ENCODE measurements at regions not wholly inside any gene's neighbourhood (a gene's known extent, or its start where the extent isn't known, plus 50 kb on each side); places are given as distances from the start of the nearest gene placed in this dataset.
A peak's percentile ranks its signal among the peaks of the same experiment; 100 is the strongest.
"Not testable (repeated sequence)": the region's sequence is repeated elsewhere in the genome, so short reads cannot be mapped to it uniquely, and the experiment has no call there.

DNA sequence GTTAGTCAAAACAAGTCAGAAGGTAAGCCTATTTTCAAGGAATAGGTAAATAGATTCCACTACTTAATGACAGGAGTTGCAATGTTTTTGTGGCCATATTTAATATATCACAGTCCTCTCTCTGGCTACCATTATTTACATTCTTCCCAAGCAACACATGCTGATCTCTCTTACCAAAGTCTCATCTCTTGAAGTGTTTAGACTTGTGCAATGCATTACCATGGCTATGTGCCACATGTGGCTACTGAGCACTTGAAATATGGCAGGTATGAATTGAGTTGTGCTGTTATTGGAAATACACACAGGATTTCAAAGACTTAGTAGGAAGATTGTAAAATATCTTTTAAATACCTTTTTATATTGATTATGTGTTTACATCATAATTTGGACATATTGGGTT lies 262.4 kb upstream of the PDE3A start:
- Histone ChIP-seq H3K9me3 (ENCODE audit: control insufficient read depth, insufficient read depth, low read length) (no peaks in the 10 kb centered on the region), H3K27me3 (ENCODE audit: control insufficient read depth, insufficient read depth, low read length) (no peaks in the 10 kb centered on the region), H3K36me3 (ENCODE audit: control insufficient read depth, insufficient read depth, low read length) (no peaks in the 10 kb centered on the region), H3K27ac (ENCODE audit: low read depth, low read length) (no peak overlapping the region), H3K4me3 (ENCODE audit: low read depth, low read length) (no peak overlapping the region), H3K4me1 (ENCODE audit: control insufficient read depth, insufficient read depth, low read length) (no peaks in the 10 kb centered on the region)
- DNase-seq (ENCODE audit: low read depth in 4 of 6, low spot score in 6 of 6), result no peak

DNA sequence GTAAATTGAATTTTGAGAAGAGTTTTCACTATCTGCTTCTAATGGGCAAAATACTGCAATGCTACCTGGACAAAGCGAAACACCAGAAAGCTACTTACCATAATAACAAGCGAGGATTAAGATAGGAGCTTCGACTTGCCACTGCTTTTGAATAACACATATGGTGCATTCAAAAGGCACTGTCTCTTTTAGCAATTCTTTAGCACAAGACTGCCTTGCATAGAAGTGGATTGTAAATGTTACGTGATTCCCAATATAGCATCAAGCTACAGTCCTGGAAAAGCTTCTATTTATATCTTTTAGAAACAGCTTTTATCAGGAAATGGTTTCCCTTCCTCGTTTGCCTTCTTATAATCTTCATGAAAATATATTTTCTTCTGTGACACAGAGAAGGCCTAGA lies 258.7 kb upstream of the PDE3A start:
- Histone ChIP-seq H3K27me3 (ENCODE audit: control insufficient read depth, insufficient read depth, low read length) (no peaks in the 10 kb centered on the region), H3K4me3 (ENCODE audit: low read depth, low read length) (no peak overlapping the region), H3K4me1 (ENCODE audit: control insufficient read depth, insufficient read depth, low read length) (no peaks in the 10 kb centered on the region), H3K27ac (ENCODE audit: low read depth, low read length) (no peak overlapping the region), H3K9me3 (ENCODE audit: control insufficient read depth, insufficient read depth, low read length) (no peaks in the 10 kb centered on the region), H3K36me3 (ENCODE audit: control insufficient read depth, insufficient read depth, low read length) (no peaks in the 10 kb centered on the region)
- DNase-seq (ENCODE audit: low read depth in 4 of 6, low spot score in 6 of 6), result peak in 2 of 6 donors; percentile 22 to 48
- no CpG with 5 or more reads among the region's 5 CpGs for WGBS (ENCODE audit: insufficient coverage)

DNA sequence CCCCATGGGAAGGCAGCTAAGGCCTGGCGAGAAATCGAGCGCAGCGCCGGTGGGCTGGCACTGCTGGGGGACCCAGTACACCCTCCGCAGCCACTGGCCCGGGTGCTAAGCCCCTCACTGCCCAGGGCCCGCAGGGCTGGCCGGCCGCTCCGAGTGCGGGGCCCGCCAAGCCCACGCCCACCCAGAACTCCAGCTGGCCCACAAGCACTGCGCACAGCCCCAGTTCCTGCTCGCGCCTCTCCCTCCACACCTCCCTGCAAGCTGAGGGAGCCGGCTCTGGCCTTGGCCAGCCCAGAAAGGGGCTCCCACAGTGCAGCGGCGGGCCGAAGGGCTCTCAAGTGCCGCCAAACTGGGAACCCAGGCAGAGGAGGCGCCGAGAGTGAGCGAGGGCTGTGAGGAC lies 253.0 kb upstream of the PDE3A start:
- H3K4me1 ChIP-seq (ENCODE audit: control insufficient read depth, insufficient read depth, low read length); H3K36me3 ChIP-seq (ENCODE audit: control insufficient read depth, insufficient read depth, low read length); H3K4me3 ChIP-seq (ENCODE audit: low read depth, low read length); H3K9me3 ChIP-seq (ENCODE audit: control insufficient read depth, insufficient read depth, low read length); H3K27me3 ChIP-seq (ENCODE audit: control insufficient read depth, insufficient read depth, low read length); H3K27ac ChIP-seq (ENCODE audit: low read depth, low read length); DNase-seq (ENCODE audit: low read depth in 4 of 6, low spot score in 6 of 6): not testable (repeated sequence)
- WGBS (ENCODE audit: insufficient coverage), result 96% methylated on average over 11 of the region's 25 CpGs

DNA sequence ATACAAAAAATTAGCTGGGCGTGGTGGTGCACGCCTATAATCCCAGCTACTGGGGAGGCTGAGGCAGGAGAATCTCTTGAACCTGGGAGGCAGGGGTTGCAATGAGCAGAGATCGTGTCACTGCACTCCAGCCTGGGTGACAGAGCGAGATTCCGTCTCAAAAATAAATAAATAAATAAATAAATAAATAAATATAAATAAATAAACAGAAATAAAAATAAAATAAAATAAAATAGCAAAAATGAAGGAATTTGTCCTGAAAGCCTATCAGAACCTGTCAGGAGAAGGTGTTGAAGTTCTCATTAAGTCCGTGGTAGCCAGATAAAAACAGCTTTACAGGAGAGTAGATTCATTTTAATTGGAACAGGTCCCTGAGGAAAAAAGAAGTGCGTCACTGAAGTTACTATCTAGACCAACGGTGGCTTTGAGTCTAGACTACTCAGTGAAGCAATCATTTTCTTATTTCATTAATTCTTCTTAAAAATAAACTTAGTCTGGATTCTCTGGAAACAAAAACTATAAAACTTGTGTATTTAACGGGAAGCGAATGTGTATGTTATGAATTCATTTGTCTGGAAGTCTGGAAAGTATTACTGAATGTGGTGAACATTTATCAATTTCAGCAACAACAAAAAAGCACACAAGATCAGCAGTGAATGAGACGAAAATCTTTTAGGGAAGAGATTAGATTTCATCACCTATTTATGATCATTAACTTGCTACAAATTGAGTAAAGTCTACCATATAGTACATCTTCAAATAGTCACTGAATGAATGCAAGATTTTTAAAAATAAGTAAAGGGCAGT lies 248.5 kb upstream of the PDE3A start:
- H3K27me3 ChIP-seq (ENCODE audit: control insufficient read depth, insufficient read depth, low read length), result no peaks in the 10 kb centered on the region
- no peak overlapping the region for H3K4me3 ChIP-seq (ENCODE audit: low read depth, low read length)
- 80% methylated on average over 1 of the region's 11 CpGs for WGBS (ENCODE audit: insufficient coverage)

DNA sequence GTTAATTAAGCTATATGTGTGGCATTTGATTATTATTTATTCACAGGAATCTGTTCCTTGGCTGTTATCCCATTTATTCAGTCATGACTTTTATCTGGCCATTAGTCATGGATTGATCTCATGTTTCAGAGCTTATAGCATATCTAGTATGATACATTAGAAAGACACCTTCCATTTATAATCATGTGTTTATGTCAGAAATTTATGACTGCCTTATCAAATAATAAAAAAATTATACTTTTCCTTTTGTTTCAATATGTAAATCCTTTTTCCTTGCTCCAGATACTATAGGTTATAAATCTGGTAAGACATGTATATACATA lies 248.0 kb upstream of the PDE3A start:
- Histone ChIP-seq H3K36me3 (ENCODE audit: control insufficient read depth, insufficient read depth, low read length) (no peaks in the 10 kb centered on the region), H3K27ac (ENCODE audit: low read depth, low read length) (no peak overlapping the region), H3K4me1 (ENCODE audit: control insufficient read depth, insufficient read depth, low read length) (no peaks in the 10 kb centered on the region), H3K9me3 (ENCODE audit: control insufficient read depth, insufficient read depth, low read length) (no peaks in the 10 kb centered on the region), H3K27me3 (ENCODE audit: control insufficient read depth, insufficient read depth, low read length) (no peaks in the 10 kb centered on the region), H3K4me3 (ENCODE audit: low read depth, low read length) (no peak overlapping the region)
- no peak for DNase-seq (ENCODE audit: low read depth in 4 of 6, low spot score in 6 of 6)

More for the DNA sequence above, 248.5 kb upstream of the PDE3A start:
- Histone ChIP-seq H3K36me3 (ENCODE audit: control insufficient read depth, insufficient read depth, low read length) (no peaks in the 10 kb centered on the region), H3K4me1 (ENCODE audit: control insufficient read depth, insufficient read depth, low read length) (no peaks in the 10 kb centered on the region), H3K9me3 (ENCODE audit: control insufficient read depth, insufficient read depth, low read length) (no peaks in the 10 kb centered on the region), H3K27ac (ENCODE audit: low read depth, low read length) (no peak overlapping the region)
- no peak for DNase-seq (ENCODE audit: low read depth in 4 of 6, low spot score in 6 of 6)

DNA sequence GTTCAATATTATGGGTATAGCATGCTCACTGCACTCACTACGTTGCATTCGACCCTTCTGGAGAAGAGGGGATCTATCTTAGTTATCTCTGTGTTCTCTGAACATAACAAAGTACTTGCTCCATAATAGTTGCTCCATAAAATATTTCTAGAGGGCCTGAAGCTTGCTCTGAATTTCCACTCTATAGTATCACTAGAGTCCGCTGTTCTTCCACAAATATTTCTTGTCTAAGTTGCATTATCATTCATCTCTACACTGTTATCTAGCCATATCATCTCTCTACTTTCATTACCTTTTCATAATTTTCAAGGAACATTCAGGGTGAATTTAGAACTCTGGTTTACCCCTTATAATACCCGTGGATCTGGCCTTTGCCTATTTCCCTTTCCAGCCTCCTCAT lies 246.1 kb upstream of the PDE3A start:
- no peak overlapping the region for H3K4me3 ChIP-seq (ENCODE audit: low read depth, low read length)
- H3K4me1 ChIP-seq (ENCODE audit: control insufficient read depth, insufficient read depth, low read length), result no peaks in the 10 kb centered on the region
- no peaks in the 10 kb centered on the region for H3K36me3 ChIP-seq (ENCODE audit: control insufficient read depth, insufficient read depth, low read length)
- no peaks in the 10 kb centered on the region for H3K27me3 ChIP-seq (ENCODE audit: control insufficient read depth, insufficient read depth, low read length)
- H3K9me3 ChIP-seq (ENCODE audit: control insufficient read depth, insufficient read depth, low read length), result no peaks in the 10 kb centered on the region
- WGBS (ENCODE audit: insufficient coverage), result 86% methylated on average over 3 of the region's 4 CpGs
- no peak for DNase-seq (ENCODE audit: low read depth in 4 of 6, low spot score in 6 of 6)
- H3K27ac ChIP-seq (ENCODE audit: low read depth, low read length), result no peak overlapping the region

DNA sequence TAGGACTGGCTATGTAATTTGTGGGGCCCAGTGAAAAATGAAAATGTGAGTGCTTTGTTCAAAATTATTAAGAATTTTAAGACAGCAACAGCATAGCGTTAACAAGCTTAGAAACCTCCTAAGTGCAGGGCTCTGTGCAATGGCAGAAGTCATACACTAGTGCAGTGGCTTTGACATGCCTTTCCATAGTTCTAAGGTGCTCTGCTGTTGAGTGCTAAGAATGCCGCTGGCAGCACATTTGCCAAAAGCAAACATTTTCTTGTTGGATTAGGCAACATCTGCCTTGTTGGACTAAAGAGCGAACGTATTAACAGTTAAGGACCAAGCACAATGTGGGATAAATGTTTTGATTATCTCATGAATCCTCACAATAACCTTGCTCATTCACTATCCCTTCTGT lies 244.9 kb upstream of the PDE3A start:
- Histone ChIP-seq H3K4me1 (ENCODE audit: control insufficient read depth, insufficient read depth, low read length) (no peaks in the 10 kb centered on the region), H3K27me3 (ENCODE audit: control insufficient read depth, insufficient read depth, low read length) (no peaks in the 10 kb centered on the region), H3K9me3 (ENCODE audit: control insufficient read depth, insufficient read depth, low read length) (no peaks in the 10 kb centered on the region), H3K36me3 (ENCODE audit: control insufficient read depth, insufficient read depth, low read length) (no peaks in the 10 kb centered on the region), H3K27ac (ENCODE audit: low read depth, low read length) (no peak overlapping the region), H3K4me3 (ENCODE audit: low read depth, low read length) (no peak overlapping the region)
- WGBS (ENCODE audit: insufficient coverage), result 100% methylated on average over 2 of the region's 4 CpGs
- no peak for DNase-seq (ENCODE audit: low read depth in 4 of 6, low spot score in 6 of 6)

DNA sequence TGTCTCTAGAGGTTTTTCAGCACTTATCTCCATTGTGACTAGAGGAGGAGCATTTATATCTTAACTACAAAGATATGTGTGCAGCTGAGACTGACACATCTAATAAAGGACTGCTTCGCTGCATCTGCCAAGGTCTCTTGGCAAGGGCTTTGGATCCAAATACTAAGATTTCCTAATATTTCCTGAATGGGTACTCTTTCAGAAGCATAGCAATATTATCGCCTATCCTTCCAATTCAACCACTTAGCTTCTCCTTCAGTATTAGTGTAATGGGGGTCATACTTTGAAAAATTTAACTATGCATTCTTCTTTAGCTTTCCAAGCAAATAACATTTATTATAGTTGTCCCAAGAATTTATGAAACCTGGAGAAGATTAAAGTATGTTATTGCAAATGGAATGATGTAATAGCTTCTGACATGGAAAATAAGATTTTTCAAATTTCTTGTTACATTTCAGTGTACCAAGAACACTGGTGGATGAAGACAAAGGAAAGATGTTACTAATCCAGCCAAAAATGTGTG lies 243.0 kb upstream of the PDE3A start:
- Histone ChIP-seq H3K27me3 (ENCODE audit: control insufficient read depth, insufficient read depth, low read length) (no peaks in the 10 kb centered on the region), H3K27ac (ENCODE audit: low read depth, low read length) (no peak overlapping the region), H3K4me1 (ENCODE audit: control insufficient read depth, insufficient read depth, low read length) (no peaks in the 10 kb centered on the region), H3K36me3 (ENCODE audit: control insufficient read depth, insufficient read depth, low read length) (no peaks in the 10 kb centered on the region), H3K4me3 (ENCODE audit: low read depth, low read length) (no peak overlapping the region), H3K9me3 (ENCODE audit: control insufficient read depth, insufficient read depth, low read length) (no peaks in the 10 kb centered on the region)
- WGBS (ENCODE audit: insufficient coverage), result no CpG with 5 or more reads among the region's 2 CpGs
- no peak for DNase-seq (ENCODE audit: low read depth in 4 of 6, low spot score in 6 of 6)

DNA sequence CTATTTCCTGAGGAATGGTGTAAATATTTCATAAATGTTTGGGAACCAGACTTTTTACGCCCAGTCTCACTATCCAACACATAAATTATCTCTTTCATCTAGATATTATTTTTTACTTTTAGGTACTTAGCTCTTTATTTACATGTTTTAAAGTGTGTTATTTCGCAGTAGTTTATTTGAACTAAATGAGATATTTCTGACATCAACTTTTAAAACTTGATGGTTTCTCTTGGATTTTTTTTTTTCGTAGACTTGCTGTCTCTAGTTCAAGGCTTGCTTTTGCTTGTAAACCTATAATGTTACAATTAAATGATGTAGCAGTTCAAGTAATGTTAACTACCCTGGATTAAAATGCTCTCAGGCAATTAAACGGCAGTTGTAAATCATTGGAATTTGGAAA lies 241.7 kb upstream of the PDE3A start:
- no peaks in the 10 kb centered on the region for H3K27me3 ChIP-seq (ENCODE audit: control insufficient read depth, insufficient read depth, low read length)
- H3K36me3 ChIP-seq (ENCODE audit: control insufficient read depth, insufficient read depth, low read length), result no peaks in the 10 kb centered on the region
- WGBS (ENCODE audit: insufficient coverage), result 83% methylated on average over 1 of the region's 4 CpGs

DNA sequence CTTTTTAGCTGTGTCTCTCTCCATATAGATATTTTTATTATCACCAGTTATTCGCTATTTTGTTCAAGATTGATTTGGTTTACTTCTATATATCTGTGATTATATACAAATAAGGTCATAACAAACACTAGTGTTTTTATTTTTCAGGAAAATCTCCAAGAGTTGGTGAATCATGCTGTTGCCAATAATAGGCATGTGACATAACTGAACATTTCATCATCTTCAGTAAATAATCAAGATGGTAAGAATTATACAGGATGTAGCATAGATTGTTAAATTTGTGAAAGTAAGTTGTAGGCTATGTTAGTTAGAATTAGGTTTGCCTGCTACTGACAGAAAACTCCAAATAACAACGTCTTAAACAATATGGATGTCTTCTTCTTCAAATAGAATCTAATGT lies 240.9 kb upstream of the PDE3A start:
- H3K27ac ChIP-seq (ENCODE audit: low read depth, low read length), result no peak overlapping the region
- H3K4me3 ChIP-seq (ENCODE audit: low read depth, low read length), result no peak overlapping the region
- WGBS (ENCODE audit: insufficient coverage), result 100% methylated on average over 1 of the region's 2 CpGs
- H3K36me3 ChIP-seq (ENCODE audit: control insufficient read depth, insufficient read depth, low read length), result no peaks in the 10 kb centered on the region
- H3K4me1 ChIP-seq (ENCODE audit: control insufficient read depth, insufficient read depth, low read length), result no peaks in the 10 kb centered on the region
- no peaks in the 10 kb centered on the region for H3K9me3 ChIP-seq (ENCODE audit: control insufficient read depth, insufficient read depth, low read length)
- H3K27me3 ChIP-seq (ENCODE audit: control insufficient read depth, insufficient read depth, low read length), result no peaks in the 10 kb centered on the region
- no peak for DNase-seq (ENCODE audit: low read depth in 4 of 6, low spot score in 6 of 6)

More for the DNA sequence above, 241.7 kb upstream of the PDE3A start:
- H3K27ac ChIP-seq (ENCODE audit: low read depth, low read length), result no peak overlapping the region
- H3K9me3 ChIP-seq (ENCODE audit: control insufficient read depth, insufficient read depth, low read length), result no peaks in the 10 kb centered on the region
- no peaks in the 10 kb centered on the region for H3K4me1 ChIP-seq (ENCODE audit: control insufficient read depth, insufficient read depth, low read length)
- no peak for DNase-seq (ENCODE audit: low read depth in 4 of 6, low spot score in 6 of 6)
- no peak overlapping the region for H3K4me3 ChIP-seq (ENCODE audit: low read depth, low read length)

All from spinal cord (tissue), 9 donors.